Stimulated activated CD4-positive, alpha-beta T cell treated with anti-CD3 and anti-CD28 coated beads, TNF-alpha, amount 100 ng/mL, for 48 hours (primary cell): ENCODE measurements at regions not wholly inside any gene's neighbourhood (a gene's known extent, or its start where the extent isn't known, plus 50 kb on each side); places are given as distances from the start of the nearest gene placed in this dataset.
"Not testable (repeated sequence)": the region's sequence is repeated elsewhere in the genome, so short reads cannot be mapped to it uniquely, and the experiment has no call there.

Source experiments
- DNase-seq, 3 donors: peaks; one replicate each; pipeline ENCODE4 v3.0.0-alpha.2; 2020; ENCODE audit warnings: low read depth in 3 of 3

DNA sequence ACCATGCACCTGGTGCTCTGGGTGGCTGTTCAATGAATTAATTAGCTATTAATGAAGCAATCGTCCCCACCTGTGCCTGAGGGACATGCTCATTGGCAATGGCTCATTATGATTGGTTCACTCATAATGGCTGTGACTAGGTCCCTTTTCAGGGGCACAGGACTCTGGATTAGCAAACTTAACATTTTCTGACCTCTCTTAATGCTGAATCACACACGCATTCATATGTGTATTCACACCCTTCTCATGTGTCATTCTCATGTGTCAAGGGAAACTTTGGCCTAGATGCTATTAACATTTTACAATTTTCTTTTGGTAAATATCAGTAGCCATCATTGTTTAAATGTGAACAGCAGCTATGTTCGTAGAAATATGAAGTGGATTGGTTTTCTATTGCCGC is 98.9 kb upstream of the PMAIP1 start:
- DNase-seq: no peak

DNA sequence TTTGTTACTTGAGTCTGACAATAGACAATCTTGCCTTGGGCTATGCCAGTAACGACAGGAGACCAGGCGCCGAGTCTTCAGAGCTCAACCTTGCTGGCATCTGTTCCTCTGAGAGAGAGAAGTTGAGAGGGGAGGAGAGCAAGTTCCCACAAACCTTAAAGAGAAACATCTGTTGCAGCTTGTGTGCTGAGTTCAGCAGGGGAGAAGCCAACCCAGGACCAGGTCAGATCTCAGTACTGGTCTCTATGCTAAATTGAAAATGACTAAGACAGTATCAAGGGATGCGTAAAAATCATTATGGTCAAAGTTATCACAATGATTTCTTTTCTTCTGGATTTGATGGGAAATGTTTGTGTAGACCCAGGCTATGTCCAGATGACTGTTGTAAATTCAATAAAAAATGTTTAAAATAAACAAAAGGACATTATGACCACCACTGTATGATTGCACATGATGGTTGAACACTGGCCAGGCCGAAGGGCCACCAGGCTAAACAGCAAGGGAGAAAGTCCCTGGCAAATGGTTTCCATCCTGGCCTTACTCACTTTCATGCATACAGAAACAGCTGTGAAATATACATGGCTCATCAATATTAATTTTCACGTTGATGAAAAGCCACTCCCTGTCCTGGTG is 100.3 kb upstream of the PMAIP1 start:
- DNase-seq: no peak

DNA sequence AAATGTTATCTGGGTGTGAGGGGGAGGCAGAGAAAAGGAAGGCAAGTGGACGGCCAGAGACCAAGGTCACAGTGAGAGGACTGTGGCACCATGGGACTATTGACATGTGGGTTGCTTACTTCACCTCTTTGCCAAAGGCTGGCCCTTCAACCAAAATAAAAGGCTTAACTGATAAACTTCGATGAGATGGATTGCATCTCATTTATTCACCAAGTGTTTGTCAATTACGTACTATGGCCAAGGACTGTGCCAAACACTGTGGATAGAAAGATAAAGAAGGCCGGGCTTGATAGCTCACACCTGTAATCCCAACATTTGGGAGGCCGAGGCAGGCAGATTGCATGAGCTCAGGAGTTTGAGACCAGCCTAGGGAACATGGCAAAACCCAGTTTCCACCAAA is 98.7 kb upstream of the CCBE1 start:
- no peak for DNase-seq

DNA sequence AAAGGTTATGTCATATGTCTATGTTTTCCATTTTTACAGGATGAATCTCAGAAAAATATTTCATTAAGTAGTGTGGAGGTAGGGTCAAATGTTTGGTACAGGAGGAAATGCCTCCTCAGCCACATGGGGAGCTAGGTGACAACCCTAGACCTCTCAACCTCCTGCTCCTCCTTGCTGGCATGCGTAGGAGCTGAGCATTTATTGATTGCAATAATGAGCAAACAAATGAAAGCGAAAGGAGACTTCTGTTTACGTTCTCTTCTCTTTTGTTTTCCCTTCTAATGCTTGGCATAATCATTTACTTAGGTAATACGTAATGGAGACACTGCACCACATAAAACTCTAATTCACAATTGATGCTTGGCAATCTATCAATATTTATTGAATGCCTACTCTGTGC is 95.1 kb upstream of the CCBE1 start:
- DNase-seq: no peak

DNA sequence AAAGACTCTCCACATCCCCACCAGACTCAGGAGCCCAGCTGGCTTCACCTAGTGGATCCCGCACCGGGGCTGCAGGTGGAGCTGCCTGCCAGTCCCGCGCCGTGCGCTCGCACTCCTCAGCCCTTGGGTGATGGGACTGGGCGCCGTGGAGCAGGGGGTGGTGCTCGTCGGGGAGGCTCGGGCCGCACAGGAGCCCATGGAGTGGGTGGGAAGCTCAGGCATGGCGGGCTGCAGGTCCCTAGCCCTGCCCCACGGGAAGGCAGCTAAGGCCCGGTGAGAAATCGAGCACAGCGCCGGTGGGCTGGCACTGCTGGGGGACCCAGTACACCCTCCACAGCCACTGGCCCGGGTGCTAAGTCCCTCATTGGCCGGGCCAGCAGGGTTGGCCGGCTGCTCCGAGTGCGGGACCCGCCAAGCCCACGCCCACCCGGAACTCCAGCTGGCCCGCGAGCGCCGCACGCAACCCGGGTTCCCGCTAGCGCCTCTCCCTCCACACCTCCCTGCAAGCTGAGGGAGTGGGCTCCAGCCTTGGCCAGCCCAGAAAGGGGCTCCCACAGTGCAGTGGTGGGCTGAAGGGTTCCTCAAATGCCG is 93.2 kb upstream of the CCBE1 start:
- not testable (repeated sequence) for DNase-seq

DNA sequence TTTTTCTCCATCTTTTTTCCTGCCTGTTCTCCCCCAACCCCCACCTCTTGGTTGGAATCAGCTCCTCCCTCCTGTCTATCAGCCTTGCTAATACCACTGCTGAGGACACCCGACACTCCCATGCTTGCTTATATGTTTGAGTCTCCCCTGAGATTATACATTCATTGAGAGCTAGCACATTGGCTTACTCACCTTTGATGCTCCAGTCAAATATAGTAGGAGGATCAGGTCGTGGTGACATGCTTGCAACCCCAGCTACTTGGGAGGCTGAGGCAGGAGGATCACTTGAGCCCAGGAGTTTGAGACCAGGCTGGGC is 91.5 kb upstream of the CCBE1 start:
- DNase-seq: no peak

DNA sequence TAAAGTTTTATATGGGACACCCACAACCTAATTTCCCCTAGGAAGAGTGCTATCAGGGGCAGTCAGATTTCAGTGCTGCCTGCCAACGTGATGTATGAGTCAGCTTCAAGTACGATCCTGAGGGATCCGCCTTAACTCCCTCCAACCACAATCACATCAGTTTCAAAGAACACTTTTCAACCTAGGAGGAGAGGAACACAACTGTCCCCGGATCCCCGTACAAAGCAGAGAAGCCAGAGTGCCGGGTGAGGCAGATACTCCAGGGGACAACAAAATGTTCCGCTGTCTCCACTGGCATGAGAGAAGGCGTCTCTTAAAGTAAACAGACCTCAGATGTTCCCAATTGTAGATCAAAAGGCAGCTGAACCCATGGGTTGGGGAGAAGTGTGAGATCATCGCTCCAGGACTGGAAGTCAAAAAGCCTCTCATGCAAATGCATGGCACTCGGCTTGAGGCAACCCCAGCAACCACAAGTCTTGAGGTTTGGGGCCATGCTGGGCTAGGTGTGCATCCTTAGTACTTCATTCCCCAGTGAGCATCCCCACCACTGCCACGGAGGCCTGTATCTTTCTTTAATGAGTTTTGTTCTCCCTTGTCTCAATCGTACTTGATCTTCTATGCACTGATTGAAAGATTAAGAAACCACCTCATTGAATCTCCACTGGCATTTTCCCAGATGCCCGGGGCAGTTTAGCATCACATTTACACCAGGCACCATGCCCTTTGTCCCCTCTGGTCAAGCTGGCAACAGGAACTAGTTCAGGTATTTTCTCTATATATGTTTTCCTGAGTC is 91.0 kb upstream of the CCBE1 start:
- DNase-seq: no peak

DNA sequence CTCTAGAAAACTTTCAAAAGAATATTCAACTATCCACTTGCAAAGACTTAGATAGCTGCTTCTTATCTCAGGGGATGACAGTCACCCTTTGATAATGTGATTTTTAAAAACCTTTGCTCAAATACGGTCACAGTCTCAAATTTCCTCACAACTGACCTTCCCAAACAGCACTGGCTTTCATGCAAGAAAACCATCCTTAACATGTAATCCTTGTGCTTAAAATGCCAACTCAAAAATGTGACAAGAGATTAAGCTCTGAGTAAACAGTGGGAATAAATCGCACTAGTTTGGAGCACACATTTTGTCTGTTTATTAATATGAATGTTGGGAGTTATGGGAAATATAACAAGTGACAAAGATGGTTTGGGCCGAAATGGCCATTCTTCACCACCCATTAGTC is 87.5 kb upstream of the CCBE1 start:
- no peak for DNase-seq

DNA sequence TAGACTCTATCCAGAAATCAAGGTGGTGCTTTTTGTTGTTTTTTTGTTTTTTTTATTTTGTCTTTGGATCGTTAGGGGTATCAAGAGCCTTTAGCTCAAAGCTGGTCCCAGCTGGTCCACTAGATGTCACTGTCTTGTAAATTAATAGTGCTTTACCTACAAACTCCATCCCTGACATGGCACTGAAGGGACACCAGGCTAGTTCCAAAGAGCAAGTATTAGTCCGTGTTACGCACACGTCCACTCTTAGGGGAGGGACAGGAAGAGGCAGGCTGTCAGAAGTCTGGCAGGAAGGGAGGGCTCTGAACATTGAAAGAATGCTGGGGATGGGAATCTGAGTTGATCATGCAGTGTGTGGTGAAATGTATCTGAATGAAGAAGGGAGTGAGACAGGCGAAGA is 85.9 kb upstream of the CCBE1 start:
- DNase-seq: no peak

DNA sequence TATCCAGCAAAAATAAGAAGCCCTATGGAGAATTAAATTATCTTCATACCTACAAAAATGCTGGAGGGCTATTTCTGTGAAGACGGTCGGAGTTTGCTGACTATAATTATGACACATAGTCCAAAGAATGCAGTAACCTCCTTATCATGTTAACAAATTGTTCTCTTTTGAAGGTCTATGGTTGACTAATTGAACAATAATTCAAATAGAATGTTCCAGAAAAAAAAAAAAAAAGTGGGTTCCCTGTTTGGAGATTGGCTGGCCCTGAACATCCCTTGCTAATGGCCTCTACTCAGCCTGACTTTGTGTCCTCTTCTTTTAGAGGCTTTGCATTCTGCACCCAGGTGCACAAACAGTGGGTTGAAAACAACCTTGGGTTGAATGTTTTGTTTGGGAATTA is 82.8 kb upstream of the CCBE1 start:
- no peak for DNase-seq

DNA sequence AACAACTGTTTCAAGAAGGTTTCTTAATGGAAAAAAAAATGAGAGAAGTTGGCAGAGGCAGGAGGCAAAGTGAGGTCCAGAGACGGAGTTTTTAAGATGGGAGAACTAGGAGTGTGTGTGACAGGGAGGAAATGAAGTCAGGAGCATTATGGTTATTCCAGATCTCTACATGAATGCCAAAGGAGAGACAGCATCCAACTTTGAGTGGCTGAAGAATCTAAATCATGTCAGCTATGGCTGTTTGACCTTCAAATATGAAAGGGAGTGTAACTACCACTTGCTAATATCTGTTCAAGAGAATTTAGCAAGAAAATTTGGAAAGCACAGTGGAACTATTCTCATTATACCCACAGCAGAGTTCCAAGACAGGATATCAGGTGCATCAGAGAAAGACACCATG is 81.2 kb upstream of the CCBE1 start:
- DNase-seq: no peak

DNA sequence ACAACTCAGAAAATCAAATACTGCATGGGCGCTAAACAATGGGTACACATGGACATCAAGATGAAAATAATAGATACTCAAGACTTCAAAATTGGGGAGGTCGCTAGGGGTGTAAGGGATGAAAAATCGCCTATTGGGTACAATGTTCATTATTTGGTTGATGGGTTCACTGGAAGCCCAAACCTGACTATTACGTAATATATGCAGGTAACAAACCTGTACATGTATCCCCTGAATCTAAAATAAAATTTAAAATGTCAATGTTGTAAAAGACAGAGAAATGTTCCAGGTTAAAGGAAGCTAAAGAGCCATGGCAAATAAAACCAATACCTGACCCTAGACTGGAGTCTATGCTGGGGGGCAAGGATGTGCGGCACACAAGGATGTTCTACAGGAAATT is 80.4 kb upstream of the CCBE1 start:
- no peak for DNase-seq

DNA sequence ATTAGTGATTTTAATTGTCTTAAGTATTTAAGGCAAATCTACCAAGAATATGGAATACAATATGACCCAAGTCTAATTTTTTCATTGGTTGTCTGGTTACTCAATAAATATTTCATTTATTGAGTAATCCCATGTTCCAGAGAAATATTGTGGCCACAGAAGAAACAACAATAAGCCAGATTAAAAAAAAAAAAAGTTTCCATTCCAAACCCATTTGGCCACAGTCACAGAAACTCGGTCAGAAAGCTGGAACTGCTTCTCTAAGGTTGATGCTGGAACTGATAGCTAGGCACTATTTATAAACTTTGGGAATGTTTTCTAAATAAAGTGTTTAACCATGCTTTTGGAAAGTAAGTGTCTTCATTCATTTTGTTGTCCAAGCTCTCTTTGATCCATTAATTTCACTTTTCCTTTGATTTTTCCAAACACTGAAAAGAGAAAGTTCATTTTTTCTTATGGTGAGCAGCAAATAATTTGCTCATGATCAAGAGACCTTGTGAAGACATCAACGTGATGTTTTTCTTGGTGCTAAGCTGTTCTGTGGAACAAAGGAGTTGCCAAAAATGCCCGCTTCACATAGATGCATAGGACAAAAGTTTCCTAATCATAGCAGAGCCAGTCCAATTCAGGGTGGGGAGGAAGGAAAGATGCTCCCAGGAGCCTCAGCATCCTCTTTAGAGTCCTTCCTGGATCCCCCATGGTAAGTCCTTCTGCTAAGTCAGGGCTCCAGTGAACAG is 72.1 kb upstream of the CCBE1 start:
- no peak for DNase-seq

DNA sequence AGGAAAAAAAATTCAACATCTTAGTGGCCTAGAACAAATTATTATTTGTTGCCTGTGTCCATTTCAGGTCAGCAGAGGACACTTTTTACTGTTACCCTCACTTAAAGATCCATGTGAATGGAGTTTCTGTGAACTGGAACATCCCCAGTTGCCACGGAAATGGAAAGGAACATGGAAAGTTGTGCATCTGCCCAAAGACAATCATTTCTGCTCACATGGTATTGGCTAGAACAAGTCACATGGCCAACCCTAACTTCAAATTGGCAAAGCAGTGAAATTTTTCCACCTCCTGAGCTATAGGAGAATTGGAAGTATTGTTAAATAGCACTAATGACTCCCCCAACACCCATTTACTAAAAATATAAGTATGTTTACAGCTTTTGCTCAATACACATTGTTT is 71.2 kb upstream of the CCBE1 start:
- DNase-seq: no peak

DNA sequence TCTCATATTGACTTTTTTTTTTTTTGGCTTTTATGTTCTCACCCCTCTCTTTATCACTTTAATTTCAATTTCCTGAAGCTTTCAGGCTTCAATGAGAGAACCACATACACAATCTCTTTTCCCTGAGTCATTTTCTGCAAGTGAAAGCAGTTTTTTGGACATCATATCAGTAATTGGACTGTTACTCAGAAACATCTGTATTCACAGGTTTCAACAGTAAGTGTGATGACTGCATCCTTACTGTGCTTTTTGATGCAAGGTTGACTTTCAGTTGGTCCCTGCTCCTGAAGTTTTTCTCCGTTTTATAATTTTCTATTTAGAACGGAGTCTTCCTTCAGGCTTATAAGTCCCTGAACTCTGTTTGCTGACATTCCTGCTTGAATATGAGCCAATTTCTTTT is 70.5 kb upstream of the CCBE1 start:
- DNase-seq: no peak

DNA sequence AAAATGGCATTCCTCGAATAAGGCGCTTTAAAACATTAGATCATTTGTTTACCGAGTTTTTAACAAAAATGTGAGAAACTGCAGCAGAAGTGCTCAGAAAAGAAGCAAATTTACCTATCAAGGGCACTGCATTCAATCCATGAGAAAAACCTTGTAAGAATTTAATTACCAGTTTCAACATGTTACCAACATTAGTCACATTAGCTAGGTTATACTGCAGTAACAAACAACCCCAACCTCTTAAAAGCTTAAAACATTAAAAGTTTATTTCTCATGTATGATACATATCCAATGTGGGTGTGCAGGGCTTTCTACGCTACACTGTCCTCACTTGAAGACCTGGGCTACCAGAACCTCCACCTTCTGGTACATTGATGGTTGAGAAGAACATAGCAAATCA is 68.1 kb upstream of the CCBE1 start:
- DNase-seq: no peak

DNA sequence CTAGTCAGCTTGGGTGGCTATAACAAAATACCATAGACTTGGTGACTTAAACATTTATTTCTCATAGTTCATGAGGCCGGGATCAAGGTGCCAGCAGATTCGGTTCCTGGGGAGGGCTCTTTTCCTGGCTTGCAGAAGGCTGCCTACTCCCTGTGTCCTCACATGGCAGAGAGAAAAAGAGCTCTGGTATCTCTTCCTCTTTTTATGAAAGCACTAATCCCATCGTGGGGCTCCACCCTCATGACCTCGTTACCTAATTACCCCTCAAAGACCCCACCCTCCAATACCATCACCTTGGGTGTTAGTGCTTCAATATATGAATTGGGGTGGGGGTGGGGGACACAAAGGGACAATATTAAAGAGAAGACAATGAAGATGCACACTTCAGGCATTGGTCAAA is 67.1 kb upstream of the CCBE1 start:
- DNase-seq: no peak

DNA sequence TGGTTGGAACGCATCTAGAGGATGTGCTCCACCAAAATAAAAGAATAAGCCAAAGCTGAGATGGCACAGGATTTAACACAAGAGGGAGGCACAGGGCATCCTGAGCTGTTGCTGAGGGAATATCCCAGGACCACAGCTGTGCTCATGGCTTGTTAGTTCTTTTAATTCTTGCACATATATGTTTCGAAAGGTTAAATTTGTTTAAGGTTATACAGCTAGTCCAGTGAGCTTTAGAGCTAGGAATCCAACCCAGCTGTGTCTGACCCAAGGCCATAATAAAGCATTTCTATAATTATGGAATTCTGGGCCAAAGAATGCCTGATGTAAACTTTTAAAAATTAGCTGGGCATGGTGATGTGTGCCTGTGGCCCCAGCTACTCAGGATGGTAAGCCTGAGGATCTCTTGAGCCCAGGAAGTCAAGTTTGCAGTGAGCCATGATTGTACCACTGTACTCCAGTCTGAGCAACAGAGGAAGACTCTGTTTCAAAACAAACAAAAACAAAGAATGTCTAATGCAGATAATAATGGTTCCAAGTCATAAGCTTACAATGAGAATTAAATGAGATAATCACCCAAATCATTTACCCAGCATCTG is 66.4 kb upstream of the CCBE1 start:
- no peak for DNase-seq

DNA sequence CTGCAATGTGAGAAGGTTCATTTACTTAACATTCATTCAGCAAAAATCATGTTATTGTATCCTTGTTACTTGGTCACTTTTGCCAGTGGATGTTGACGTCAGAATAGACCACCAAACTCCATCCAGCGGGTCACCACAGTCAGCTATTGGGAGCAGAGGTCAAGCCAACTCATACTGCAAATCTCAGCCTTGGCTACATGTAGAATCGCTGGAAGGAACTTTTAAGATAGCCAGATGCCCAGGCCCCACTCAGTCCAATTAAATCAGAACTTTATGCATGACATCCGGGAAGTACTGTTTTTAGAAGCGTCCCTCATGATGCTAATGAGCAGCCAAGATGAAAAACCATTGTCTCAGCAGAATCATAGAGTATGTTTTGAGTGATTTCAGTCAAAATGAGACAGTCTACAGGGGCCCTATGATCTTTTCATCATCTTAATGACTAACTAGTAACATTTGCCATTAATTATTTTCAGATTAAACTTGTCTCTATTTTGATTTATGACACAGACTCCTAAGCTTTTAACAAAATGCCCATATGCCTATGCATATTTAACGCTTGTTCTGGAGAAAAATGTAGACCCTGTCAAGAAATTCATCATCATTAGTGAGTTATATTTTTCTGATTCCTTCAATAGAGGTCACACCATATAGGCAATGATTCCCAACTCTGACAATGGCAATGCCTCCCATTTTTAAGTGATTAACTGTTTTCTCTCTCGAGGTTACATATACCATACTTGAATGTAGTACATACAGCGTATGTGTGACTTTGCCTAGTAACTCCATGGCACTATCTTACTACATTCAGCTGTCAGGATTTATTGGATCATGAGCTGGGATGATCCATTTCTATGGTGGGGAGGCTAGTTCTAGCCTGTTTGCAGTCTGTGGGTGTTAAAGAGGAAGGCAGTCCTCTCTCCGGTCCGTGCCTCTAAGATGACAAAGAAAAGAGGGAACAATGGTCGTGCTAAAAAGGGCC is 63.7 kb upstream of the CCBE1 start:
- DNase-seq: no peak

DNA sequence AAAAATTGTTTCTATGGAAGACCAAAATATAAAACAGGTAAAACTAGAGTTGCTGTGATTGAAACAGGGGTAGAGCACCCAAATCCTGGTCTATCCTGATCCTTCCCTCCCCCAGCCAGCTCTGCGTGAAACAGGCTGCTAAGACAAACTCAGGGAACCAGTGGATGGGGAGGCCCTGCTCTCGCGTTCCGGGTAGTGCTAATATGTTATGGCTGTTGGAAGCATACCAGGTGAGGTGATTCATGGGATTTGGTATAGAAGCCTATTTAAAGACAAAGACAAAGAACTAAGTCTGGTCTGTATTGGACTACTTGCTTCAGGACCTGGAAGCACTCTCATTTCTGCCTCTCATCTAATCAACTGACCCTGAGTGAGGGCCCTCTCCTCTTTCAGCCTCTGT is 63.0 kb upstream of the CCBE1 start:
- DNase-seq: no peak

DNA sequence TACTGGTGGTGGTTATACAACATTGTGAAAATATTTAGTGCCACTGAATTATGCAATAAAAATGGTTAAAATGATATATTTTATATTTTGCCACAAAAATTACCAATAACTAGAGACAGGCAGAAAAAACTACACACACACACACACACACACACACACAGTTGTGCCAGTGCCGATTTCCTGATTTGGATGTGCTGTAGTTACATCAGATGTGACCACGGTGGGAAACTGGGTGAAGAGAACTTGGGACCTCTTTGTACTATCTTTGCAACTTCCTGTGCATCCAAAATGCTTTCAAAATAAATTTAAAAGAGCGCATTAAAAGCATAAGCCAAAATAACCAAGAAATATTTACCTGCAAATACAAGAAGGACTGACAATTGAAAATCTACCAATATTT is 61.6 kb upstream of the CCBE1 start:
- DNase-seq: no peak
